Keratinocyte (primary cell): ENCODE measurements at regions not wholly inside any gene's neighbourhood (a gene's known extent, or its start where the extent isn't known, plus 50 kb on each side); places are given as distances from the start of the nearest gene placed in this dataset.

Source experiments
- DNase-seq: peaks from one replicate; pipeline ENCODE4 v3.0.0-alpha.2; 2011; ENCODE audit warnings: low read depth, missing footprints, low spot score
- FAIRE-seq: peaks from 2 replicates; lab custom pipeline; 2011; peaks lifted over from hg19 to GRCh38; lab: Jason Lieb, UNC
- H2AFZ ChIP-seq: 2 replicates; pipeline ENCODE4 v1.6.0; 2012; ENCODE audit warnings: low read length, control low read depth, inconsistent platforms; ENCODE audit not compliant: control insufficient read depth
- H3K27ac ChIP-seq: 2 replicates; pipeline ENCODE4 v1.5.1; 2011; ENCODE audit warnings: low read length; ENCODE audit not compliant: control insufficient read depth, insufficient read depth
- H3K27me3 ChIP-seq: 3 replicates; pipeline ENCODE4 v1.6.0; 2011; ENCODE audit warnings: low read length; ENCODE audit not compliant: control insufficient read depth, insufficient read depth; ENCODE audit errors: extremely low read depth
- H3K36me3 ChIP-seq, 2 experiments: 2 replicates in 1 of 2; 3 replicates in 1 of 2; pipeline ENCODE4 v1.5.1; 2011; ENCODE audit warnings: low read length in 2 of 2, mild to moderate bottlenecking in 1 of 2; ENCODE audit not compliant: control insufficient read depth in 2 of 2, insufficient read depth in 2 of 2; ENCODE audit errors: extremely low read depth in 1 of 2
- H3K4me1 ChIP-seq: 3 replicates; pipeline ENCODE4 v1.5.1; 2011; ENCODE audit warnings: low read length; ENCODE audit not compliant: control insufficient read depth, insufficient read depth; ENCODE audit errors: extremely low read depth
- H3K4me2 ChIP-seq: 3 replicates; pipeline ENCODE4 v1.6.0; 2011; ENCODE audit warnings: low read depth, low read length; ENCODE audit not compliant: control insufficient read depth, insufficient read depth; ENCODE audit errors: extremely low read depth
- H3K4me3 ChIP-seq, 3 experiments: fragments of 200-600 bp in 1 of 3; sonication (generic) in 1 of 3; 2 replicates in 2 of 3; 3 replicates in 1 of 3; pipeline ENCODE4 v1.5.1; 2011 to 2016; ENCODE audit warnings: low read length in 3 of 3, mild to moderate bottlenecking in 3 of 3, control low read depth in 2 of 3, inconsistent platforms in 1 of 3, low read depth in 1 of 3, mixed read lengths in 1 of 3, mixed run types in 1 of 3, moderate library complexity in 1 of 3; ENCODE audit not compliant: control insufficient read depth in 2 of 3, insufficient read depth in 2 of 3; ENCODE audit errors: extremely low read depth in 1 of 3
- H3K79me2 ChIP-seq: 2 replicates; pipeline ENCODE4 v1.6.0; 2012; ENCODE audit warnings: low read length; ENCODE audit not compliant: control insufficient read depth, insufficient read depth
- H3K9ac ChIP-seq: 3 replicates; pipeline ENCODE4 v1.6.0; 2011; ENCODE audit warnings: low read length; ENCODE audit not compliant: control insufficient read depth, insufficient read depth; ENCODE audit errors: extremely low read depth
- H3K9me1 ChIP-seq: 3 replicates; pipeline ENCODE4 v1.6.0; 2011; ENCODE audit warnings: low read length; ENCODE audit not compliant: control insufficient read depth, insufficient read depth; ENCODE audit errors: extremely low read depth
- H3K9me3 ChIP-seq: 2 replicates; pipeline ENCODE4 v1.5.1; 2012; ENCODE audit warnings: low read depth, low read length; ENCODE audit not compliant: control insufficient read depth
- H4K20me1 ChIP-seq: 3 replicates; pipeline ENCODE4 v1.6.0; 2011; ENCODE audit warnings: low read length; ENCODE audit not compliant: control insufficient read depth, insufficient read depth; ENCODE audit errors: extremely low read depth
- CTCF ChIP-seq, 3 experiments: IDR thresholded peaks in 1 of 3; conservative IDR thresholded peaks in 1 of 3; optimal IDR thresholded peaks in 1 of 3; 2 replicates in 2 of 3; 3 replicates in 1 of 3; pipeline versions ENCODE3 to v1.5.1; 2011; ENCODE audit warnings: low read length in 3 of 3, mild to moderate bottlenecking in 3 of 3, moderate library complexity in 2 of 3, control low read depth in 1 of 3, inconsistent platforms in 1 of 3; ENCODE audit not compliant: insufficient read depth in 2 of 3; ENCODE audit errors: extremely low read depth in 1 of 3
- EZH2 ChIP-seq: IDR thresholded peaks from one replicate; pipeline ENCODE4 v1.6.1; 2012; ENCODE audit warnings: inconsistent platforms, mild to moderate bottlenecking, low read length, moderate library complexity
- dilution Hi-C: fragments of 300-500 bp; cut with MboI; formaldehyde crosslinking; loops from one replicate; pipeline ENCODE4 v1.7.0; 2020; ENCODE audit warnings: low sequenced_read_pairs; ENCODE audit not compliant: extremely low pct_ligation_motif_present

- H4K20me1 ChIP-seq = no peaks in the 10 kb centered on the region
- H3K27me3 ChIP-seq = no peaks in the 10 kb centered on the region
- H3K9me1 ChIP-seq = no peaks in the 10 kb centered on the region
- H3K4me2 ChIP-seq = no peak overlapping the region
- no peak overlapping the region for H3K27ac ChIP-seq
- no peak overlapping the region for H2AFZ ChIP-seq
- dilution Hi-C loops = no loop called here
- no peaks in the 10 kb centered on the region for H3K36me3 ChIP-seq
- no peaks in the 10 kb centered on the region for H3K4me1 ChIP-seq
- H3K9me3 ChIP-seq = no peaks in the 10 kb centered on the region
- H3K79me2 ChIP-seq = no peaks in the 10 kb centered on the region
- FAIRE-seq (no peak), DNase-seq (no peak)
- H3K4me3 ChIP-seq = no peak overlapping the region
- TF ChIP-seq CTCF (optimal IDR thresholded peaks at IDR 0.05 in 1 of 3, IDR thresholded peaks at IDR 0.05 in 1 of 3, conservative IDR thresholded peaks at IDR 0.05 in 1 of 3; ENCODE audit: extremely low read depth in 1 of 3, insufficient read depth in 2 of 3, low read length in 3 of 3) (no peak), EZH2 (no peak)
- no peak overlapping the region for H3K9ac ChIP-seq
These were observed 631.6 kb downstream of the PCDH18 start for GRCh38 chr4:136900696-136901095.

- Histone ChIP-seq H3K4me1 (no peaks in the 10 kb centered on the region), H3K9ac (no peak overlapping the region), H3K36me3 (no peaks in the 10 kb centered on the region), H3K9me1 (no peaks in the 10 kb centered on the region), H3K27me3 (no peaks in the 10 kb centered on the region), H3K4me2 (no peak overlapping the region), H3K27ac (no peak overlapping the region), H3K79me2 (no peaks in the 10 kb centered on the region), H3K4me3 (no peak overlapping the region), H4K20me1 (no peaks in the 10 kb centered on the region), H2AFZ (no peak overlapping the region), H3K9me3 (no peaks in the 10 kb centered on the region)
- dilution Hi-C loops = no loop called here
- FAIRE-seq = no peak
- DNase-seq = no peak
- TF ChIP-seq CTCF (optimal IDR thresholded peaks at IDR 0.05 in 1 of 3, IDR thresholded peaks at IDR 0.05 in 1 of 3, conservative IDR thresholded peaks at IDR 0.05 in 1 of 3; ENCODE audit: extremely low read depth in 1 of 3, insufficient read depth in 2 of 3, low read length in 3 of 3) = no peak
- no peak for TF ChIP-seq EZH2
These were observed 633.6 kb downstream of the PCDH18 start for GRCh38 chr4:136898590-136899248.
